ENCODE measurements at regions not wholly inside any gene's neighbourhood (a gene's known extent, or its start where the extent isn't known, plus 50 kb on each side); places are given as distances from the start of the nearest gene placed in this dataset.

- Histone ChIP-seq H2AK5ac (ENCODE audit: insufficient read length, low read length) (no peak overlapping the region), H3K4me1 (ENCODE audit: insufficient read depth, low read length) (no peaks in the 10 kb centered on the region), H3K4ac (ENCODE audit: low read depth, low read length) (no peak overlapping the region), H2BK20ac (ENCODE audit: low read depth, low read length, poor library complexity, severe bottlenecking) (no peak overlapping the region), H3K18ac (ENCODE audit: insufficient read length, low read depth, low read length) (no peak overlapping the region), H3K27ac (ENCODE audit: insufficient read length, low read depth, low read length) (no peak overlapping the region), H2BK120ac (ENCODE audit: low read depth, low read length, poor library complexity, severe bottlenecking) (no peak overlapping the region), H3K9ac (ENCODE audit: extremely low read depth, insufficient read length, low read length) (no peak overlapping the region), H3K23ac (ENCODE audit: insufficient read length, low read depth, low read length) (no peak overlapping the region), H4K20me1 (ENCODE audit: control insufficient read depth, insufficient read depth, insufficient read length) (no peaks in the 10 kb centered on the region), H2BK15ac (ENCODE audit: low read depth, low read length) (no peak overlapping the region), H3K79me1 (ENCODE audit: insufficient read depth, low read depth, low read length, poor library complexity, severe bottlenecking) (no peaks in the 10 kb centered on the region), H3K9me3 (ENCODE audit: control insufficient read depth, low read depth, low read length) (no peaks in the 10 kb centered on the region), H3T11ph (ENCODE audit: low read length) (no peak overlapping the region), H3K14ac (ENCODE audit: insufficient read depth, low read length) (no peak overlapping the region), H2BK5ac (ENCODE audit: insufficient read length, low read length) (no peak overlapping the region), H3K27me3 (ENCODE audit: insufficient read depth, low read length) (no peaks in the 10 kb centered on the region), H4K91ac (ENCODE audit: insufficient read length, low read depth, low read length) (no peak overlapping the region), H2BK12ac (ENCODE audit: insufficient read length, low read depth, low read length) (no peak overlapping the region), H4K8ac (replicated peaks; ENCODE audit: insufficient read length, low read depth, low read length) (no peak overlapping the region), H4K5ac (ENCODE audit: insufficient read length, low read depth, low read length) (no peak overlapping the region), H3K79me2 (ENCODE audit: insufficient read depth, low read length) (no peaks in the 10 kb centered on the region), H3K23me2 (ENCODE audit: insufficient read length, low read depth, low read length, poor library complexity, severe bottlenecking) (no peaks in the 10 kb centered on the region), H2AFZ (ENCODE audit: low read length) (no peak overlapping the region), H3K4me2 (ENCODE audit: insufficient read depth, insufficient read length, low read length) (no peak overlapping the region), H3K56ac (ENCODE audit: insufficient read length, low read depth, low read length) (no peak overlapping the region)
- TF ChIP-seq, protein P1, sequence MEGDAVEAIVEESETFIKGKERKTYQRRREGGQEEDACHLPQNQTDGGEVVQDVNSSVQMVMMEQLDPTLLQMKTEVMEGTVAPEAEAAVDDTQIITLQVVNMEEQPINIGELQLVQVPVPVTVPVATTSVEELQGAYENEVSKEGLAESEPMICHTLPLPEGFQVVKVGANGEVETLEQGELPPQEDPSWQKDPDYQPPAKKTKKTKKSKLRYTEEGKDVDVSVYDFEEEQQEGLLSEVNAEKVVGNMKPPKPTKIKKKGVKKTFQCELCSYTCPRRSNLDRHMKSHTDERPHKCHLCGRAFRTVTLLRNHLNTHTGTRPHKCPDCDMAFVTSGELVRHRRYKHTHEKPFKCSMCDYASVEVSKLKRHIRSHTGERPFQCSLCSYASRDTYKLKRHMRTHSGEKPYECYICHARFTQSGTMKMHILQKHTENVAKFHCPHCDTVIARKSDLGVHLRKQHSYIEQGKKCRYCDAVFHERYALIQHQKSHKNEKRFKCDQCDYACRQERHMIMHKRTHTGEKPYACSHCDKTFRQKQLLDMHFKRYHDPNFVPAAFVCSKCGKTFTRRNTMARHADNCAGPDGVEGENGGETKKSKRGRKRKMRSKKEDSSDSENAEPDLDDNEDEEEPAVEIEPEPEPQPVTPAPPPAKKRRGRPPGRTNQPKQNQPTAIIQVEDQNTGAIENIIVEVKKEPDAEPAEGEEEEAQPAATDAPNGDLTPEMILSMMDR (conservative IDR thresholded peaks at IDR 0.05) = no peak
- no peak for DNase-seq
- Mint-ChIP-seq H3K27ac (peak overlapping the region in 1 of 3 experiments; percentile 20; a peak in 1 of 7 replicates), H3K36me3 (ENCODE audit: insufficient read depth in 1 of 3, low read depth in 3 of 3) (no peaks in the 10 kb centered on the region), H3K9me3 (no peaks in the 10 kb centered on the region), H3K27me3 (ENCODE audit: low read depth) (peaks cover 3% of the 10 kb centered on the region), H3K4me3 (no peak overlapping the region), H3K4me1 (peaks cover 12 to 13% of the 10 kb centered on the region in 2 experiments)
- WGBS (ENCODE audit: extremely low coverage, insufficient read length, low lambda C conversion rate) = no CpG with 5 or more reads among the region's 10 CpGs
Measured at GRCh38 chr2:219902891-219903552, 275.6 kb downstream of the SLC4A3 start.
